ENCODE measurements at regions not wholly inside any gene's neighbourhood (a gene's known extent, or its start where the extent isn't known, plus 50 kb on each side); places are given as distances from the start of the nearest gene placed in this dataset.

- no peak overlapping the region for H4K8ac ChIP-seq (ENCODE audit: extremely low read depth, insufficient read depth, low read length)
- no peak overlapping the region for H3K4me3 ChIP-seq (ENCODE audit: extremely low read depth in 1 of 4, insufficient read depth in 2 of 4, low read depth in 3 of 4, low read length in 4 of 4)
- H2BK20ac ChIP-seq (ENCODE audit: low read length), result no peak overlapping the region
- H3K23ac ChIP-seq (ENCODE audit: insufficient read length), result no peak overlapping the region
- no peak overlapping the region for H2BK120ac ChIP-seq (replicated peaks; ENCODE audit: low read depth, low read length)
- H4K91ac ChIP-seq (replicated peaks; ENCODE audit: insufficient read length, low read length), result no peak overlapping the region
- DNase-seq (ENCODE audit: low read depth in 1 of 2, low spot score in 2 of 2) (no peak), FAIRE-seq (no peak)
- no peaks in the 10 kb centered on the region; the same call in 1 of the 2 replicates for H3K79me1 ChIP-seq (ENCODE audit: low read depth, low read length)
- no peak overlapping the region for H4K5ac ChIP-seq (ENCODE audit: insufficient read length, low read depth, low read length)
- no peak overlapping the region; the same call in 1 of the 2 replicates for H2BK15ac ChIP-seq (ENCODE audit: low read length)
- no peak overlapping the region for H3K4ac ChIP-seq (replicated peaks; ENCODE audit: insufficient read length, low read depth, low read length)
- no peak overlapping the region for H3K27ac ChIP-seq (ENCODE audit: low read depth, low read length)
- H3K9me3 ChIP-seq (ENCODE audit: insufficient read depth in 2 of 2, low read depth in 1 of 2, low read length in 1 of 2), result no peaks in the 10 kb centered on the region; a peak in 1 of 4 replicates
- peaks cover 0 to 3% (median under 1%) of the 10 kb centered on the region in 4 experiments; a peak in 2 of 7 replicates for H3K27me3 ChIP-seq (replicated peaks in 1 of 4; ENCODE audit: control insufficient read depth in 3 of 4, extremely low read depth in 1 of 4, insufficient read depth in 3 of 4, low read length in 3 of 4)
- H3K56ac ChIP-seq (replicated peaks; ENCODE audit: insufficient read length, low read depth, low read length), result no peak overlapping the region
- H2BK5ac ChIP-seq (ENCODE audit: low read depth, low read length), result 0 out of 2 replicates have a peak overlapping the region, but pooled peaks have one; percentile 8
- no peak overlapping the region for H2AK5ac ChIP-seq (ENCODE audit: low read depth, low read length)
- ChIA-PET POLR2A (ENCODE audit: partially characterized antibody) (no interaction called here), CTCF (ENCODE audit: partially characterized antibody) (interaction anchor here (0.8 to 6.7 kb wide), 11 partner anchors 11 to 284 kb away, joined by 3 to 41 read pairs (median 4); no protein-coding TSS in a partner anchor)
- no peaks in the 10 kb centered on the region for H3K4me1 ChIP-seq (replicated peaks in 1 of 4; ENCODE audit: control insufficient read depth in 3 of 4, insufficient read depth in 4 of 4, low read length in 3 of 4)
- H2BK12ac ChIP-seq (ENCODE audit: low read depth, low read length), result no peak overlapping the region
- no peaks in the 10 kb centered on the region for H3K36me3 ChIP-seq (ENCODE audit: control insufficient read depth in 2 of 4, insufficient read depth in 4 of 4, low read length in 3 of 4)
- no peak overlapping the region for H2AFZ ChIP-seq (ENCODE audit: low read length)
- H3K14ac ChIP-seq (ENCODE audit: insufficient read length), result no peak overlapping the region
- H3K4me2 ChIP-seq (ENCODE audit: insufficient read depth in 1 of 2, low read depth in 2 of 2, low read length in 2 of 2), result no peak overlapping the region
- TF ChIP-seq NRF1 (IDR thresholded peaks at IDR 0.05; ENCODE audit: low read depth, low read length), result no peak
- no peak for TF ChIP-seq POU5F1 (IDR thresholded peaks at IDR 0.05; ENCODE audit: low read depth, low read length)
- no peak for TF ChIP-seq EGR1 (IDR thresholded peaks at IDR 0.05; ENCODE audit: borderline replicate concordance, low read depth, low read length)
- TF ChIP-seq CHD2 (IDR thresholded peaks at IDR 0.05; ENCODE audit: low read length), result no peak
- TF ChIP-seq BRCA1 (IDR thresholded peaks at IDR 0.05; ENCODE audit: low read depth, low read length), result no peak
- no peak for TF ChIP-seq SIRT6 (IDR thresholded peaks at IDR 0.05; ENCODE audit: low read length)
- TF ChIP-seq RXRA (IDR thresholded peaks at IDR 0.05; ENCODE audit: insufficient read depth, low read depth, low read length), result no peak
- TF ChIP-seq RFX5 (IDR thresholded peaks at IDR 0.05; ENCODE audit: borderline replicate concordance, low read depth, low read length), result no peak
- no peak for TF ChIP-seq HDAC6 (IDR thresholded peaks at IDR 0.05; ENCODE audit: low read depth, low read length)
- no peak for TF ChIP-seq GABPA (IDR thresholded peaks at IDR 0.05; ENCODE audit: borderline replicate concordance, insufficient read depth, low read length)
- no peak for TF ChIP-seq CEBPB (IDR thresholded peaks at IDR 0.05; ENCODE audit: low read depth, low read length)
- TF ChIP-seq SP4 (IDR thresholded peaks at IDR 0.05; ENCODE audit: low read length), result no peak
- TF ChIP-seq TBP (IDR thresholded peaks at IDR 0.05; ENCODE audit: low read depth, low read length), result no peak
- no peak for TF ChIP-seq CREB1 (IDR thresholded peaks at IDR 0.05)
- no peak overlapping the region for H3K18ac ChIP-seq (ENCODE audit: extremely low read depth, low read length)
- no peak overlapping the region for H3K9ac ChIP-seq (replicated peaks in 1 of 4; ENCODE audit: extremely low read depth in 1 of 4, low read depth in 3 of 4, low read length in 3 of 4)
- WGBS, 2 experiments (ENCODE audit: extremely low coverage in 1 of 2, insufficient coverage in 1 of 2, insufficient read length in 1 of 2, insufficient replicate concordance in 2 of 2, low coverage in 1 of 2, low lambda C conversion rate in 2 of 2, missing lambda C conversion rate in 1 of 2), result 74% methylated on average over 5 of the region's 5 CpGs; no CpG with 5 or more reads in 1 of the 2 experiments
- no peaks in the 10 kb centered on the region for H3K79me2 ChIP-seq (ENCODE audit: control insufficient read depth in 1 of 2, insufficient read depth in 2 of 2, low read length in 2 of 2)
- H3K23me2 ChIP-seq (ENCODE audit: low read depth, low read length), result 0 out of 2 replicates have a peak, but pooled peaks cover 4% of the 10 kb centered on the region
- peaks cover 0 to 2% of the 10 kb centered on the region in 2 experiments for H4K20me1 ChIP-seq (replicated peaks in 1 of 2; ENCODE audit: control insufficient read depth in 1 of 2, insufficient read depth in 2 of 2, low read length in 2 of 2)
Measured at GRCh38 chr2:856456-856855, 94.2 kb upstream of the SNTG2 start.
